Activated CD4-positive, alpha-beta memory T cell treated with anti-CD3 and anti-CD28 coated beads for 36 hours (primary cell): ENCODE measurements at regions not wholly inside any gene's neighbourhood (a gene's known extent, or its start where the extent isn't known, plus 50 kb on each side); places are given as distances from the start of the nearest gene placed in this dataset.
"Not testable (repeated sequence)": the region's sequence is repeated elsewhere in the genome, so short reads cannot be mapped to it uniquely, and the experiment has no call there.

ENCODE experiments used
- CTCF ChIA-PET: fragments of 350-600 bp; sonication (Branson Sonifier 250); formaldehyde crosslinking; loops from one replicate; lab custom pipeline; 2021; ENCODE audit warnings: antibody characterized with exemption, inconsistent platforms; lab: Charles Lee
- POLR2A ChIA-PET: fragments of 350-600 bp; sonication (Branson Sonifier 250); formaldehyde crosslinking; loops from one replicate; lab custom pipeline; 2021; ENCODE audit warnings: antibody characterized with exemption; lab: Charles Lee
- DNase-seq: peaks from one replicate; pipeline ENCODE4 v3.0.0-alpha.2; 2020
- H3K27ac Mint-ChIP-seq: one replicate; pipeline ENCODE4 v1.8.0; 2021; ENCODE audit warnings: mixed read lengths
- H3K27me3 Mint-ChIP-seq: one replicate; pipeline ENCODE4 v1.8.0; 2021; ENCODE audit warnings: mixed read lengths
- H3K36me3 Mint-ChIP-seq: one replicate; pipeline ENCODE4 v1.8.0; 2021; ENCODE audit warnings: mixed read lengths
- H3K4me1 Mint-ChIP-seq: one replicate; pipeline ENCODE4 v1.8.0; 2021; ENCODE audit warnings: low read depth, mixed read lengths
- H3K4me3 Mint-ChIP-seq: one replicate; pipeline ENCODE4 v1.8.0; 2021; ENCODE audit warnings: mild to moderate bottlenecking, mixed read lengths
- H3K9me3 Mint-ChIP-seq: one replicate; pipeline ENCODE4 v1.8.0; 2021; ENCODE audit warnings: mixed read lengths
- intact Hi-C: fragments of 100-400 bp; cut with micrococcal nuclease; formaldehyde crosslinking; loops from one replicate; pipeline ENCODE4 v1.15.1; 2023

DNA sequence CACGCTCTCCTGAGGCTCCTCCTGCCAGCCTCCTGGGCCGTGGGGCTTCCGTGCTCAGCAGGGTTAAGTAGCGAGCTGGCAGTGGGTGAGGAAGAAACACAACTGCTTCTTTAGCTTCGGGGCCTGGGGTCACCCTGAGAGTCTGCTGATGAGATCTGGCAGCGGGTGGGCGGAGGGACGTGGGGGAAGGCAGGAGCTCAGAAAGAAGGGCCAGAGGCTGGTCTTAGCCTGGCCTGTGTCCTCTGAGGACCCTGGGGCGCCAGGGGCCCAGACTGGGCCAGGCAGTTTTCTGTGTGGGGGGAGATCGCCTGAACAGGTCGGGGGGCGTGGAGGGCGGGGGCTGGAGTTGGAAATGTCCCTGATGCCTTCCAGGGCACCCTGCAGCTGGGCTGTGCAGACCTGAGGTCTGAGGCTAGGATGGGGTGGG is 97.8 kb upstream of the GSE1 start:
- no peaks in the 10 kb centered on the region for H3K4me1 Mint-ChIP-seq
- H3K36me3 Mint-ChIP-seq: no peaks in the 10 kb centered on the region
- H3K27ac Mint-ChIP-seq: no peak overlapping the region
- H3K9me3 Mint-ChIP-seq: no peaks in the 10 kb centered on the region
- no peak overlapping the region for H3K4me3 Mint-ChIP-seq
- no peak for DNase-seq
- CTCF ChIA-PET: no interaction called here
- intact Hi-C loops: no loop called here
- POLR2A ChIA-PET: no interaction called here
- H3K27me3 Mint-ChIP-seq: no peaks in the 10 kb centered on the region

DNA sequence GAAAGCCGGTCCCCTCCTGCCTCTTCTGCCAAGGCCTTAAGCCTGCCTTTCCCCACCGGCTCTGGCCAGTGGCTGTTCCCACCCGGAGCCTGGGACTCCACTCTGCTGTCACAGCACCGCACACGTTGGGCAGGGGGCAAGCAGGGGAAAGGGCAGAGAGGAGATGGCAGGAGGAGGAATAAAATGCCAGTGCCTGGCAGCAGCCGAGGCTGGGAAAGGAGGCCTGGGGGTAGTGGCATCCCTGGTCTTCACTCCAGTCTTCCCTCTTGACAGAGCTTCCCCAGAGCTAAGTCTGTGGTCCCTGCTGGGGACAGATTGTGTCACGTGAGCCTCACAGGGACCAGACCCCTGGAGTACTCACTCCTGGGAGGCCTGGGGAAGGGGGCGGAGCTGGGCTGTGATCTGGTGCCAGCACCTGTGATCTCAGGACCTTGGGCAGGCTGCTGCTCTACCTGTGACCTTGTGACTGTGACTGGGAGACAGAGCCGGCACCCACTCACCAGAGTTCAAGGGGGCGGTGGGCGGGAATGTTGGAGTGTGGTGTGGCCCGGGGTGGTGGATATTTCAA is 97.2 kb upstream of the GSE1 start:
- intact Hi-C loops: no loop called here
- Mint-ChIP-seq H3K4me1 (no peaks in the 10 kb centered on the region), H3K9me3 (no peaks in the 10 kb centered on the region), H3K27me3 (no peaks in the 10 kb centered on the region), H3K4me3 (no peak overlapping the region), H3K36me3 (no peaks in the 10 kb centered on the region), H3K27ac (no peak overlapping the region)
- no peak for DNase-seq
- ChIA-PET POLR2A (no interaction called here), CTCF (no interaction called here)

DNA sequence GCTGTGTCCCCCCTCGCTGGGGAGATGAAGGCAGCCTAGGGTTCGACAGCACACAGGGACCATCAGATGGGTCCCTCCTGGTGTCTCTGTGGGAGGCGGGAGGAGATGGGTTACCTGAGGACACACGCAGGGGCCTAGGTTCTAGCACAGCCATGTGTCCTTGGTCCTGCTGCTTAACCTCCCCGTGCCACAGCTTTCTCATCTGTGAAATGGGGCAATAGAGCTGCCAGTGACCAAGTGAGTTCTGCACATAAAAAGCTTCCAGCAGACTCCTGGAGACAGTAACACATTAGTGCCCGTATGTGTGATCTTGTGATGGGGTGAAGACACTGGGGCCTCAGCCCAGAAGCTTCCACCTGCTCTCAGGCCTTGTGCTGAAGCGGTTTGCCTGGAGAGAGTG is 96.0 kb upstream of the GSE1 start:
- H3K36me3 Mint-ChIP-seq: no peaks in the 10 kb centered on the region
- intact Hi-C loops: no loop called here
- POLR2A ChIA-PET: no interaction called here
- no peaks in the 10 kb centered on the region for H3K9me3 Mint-ChIP-seq
- H3K27ac Mint-ChIP-seq: no peak overlapping the region
- CTCF ChIA-PET: no interaction called here
- DNase-seq: no peak
- H3K27me3 Mint-ChIP-seq: no peaks in the 10 kb centered on the region
- H3K4me1 Mint-ChIP-seq: no peaks in the 10 kb centered on the region
- no peak overlapping the region for H3K4me3 Mint-ChIP-seq

DNA sequence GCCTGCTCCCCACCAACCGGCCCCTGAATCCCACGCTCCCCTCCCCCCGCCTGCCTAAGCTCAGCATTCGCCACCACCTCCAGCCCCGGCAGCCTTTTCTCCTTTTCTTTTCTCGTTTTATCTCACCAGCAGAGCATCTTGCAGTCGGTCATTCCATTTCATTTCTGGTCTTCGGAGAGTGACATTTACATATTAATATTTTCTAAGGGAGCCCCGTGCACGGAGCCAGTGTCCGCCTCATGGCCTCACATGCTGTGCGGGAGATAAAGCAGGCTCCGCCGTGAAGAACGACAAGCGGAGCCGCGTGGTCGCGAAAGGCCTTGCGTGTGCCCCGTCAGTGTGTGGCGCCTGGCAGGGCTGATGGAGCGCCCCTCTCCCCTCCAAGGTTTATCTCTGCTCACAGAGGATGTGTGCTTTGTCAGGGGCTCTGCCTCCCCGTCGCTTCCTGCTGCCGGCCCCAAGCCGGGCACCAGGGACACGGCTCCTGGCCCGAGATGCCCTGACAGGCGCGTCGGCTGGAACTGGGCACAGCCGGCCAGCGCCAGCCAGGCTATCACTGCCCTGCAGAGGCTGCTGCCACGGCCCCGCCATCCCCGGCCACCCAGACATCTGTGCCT is 95.5 kb upstream of the GSE1 start:
- H3K27ac Mint-ChIP-seq: no peak overlapping the region

DNA sequence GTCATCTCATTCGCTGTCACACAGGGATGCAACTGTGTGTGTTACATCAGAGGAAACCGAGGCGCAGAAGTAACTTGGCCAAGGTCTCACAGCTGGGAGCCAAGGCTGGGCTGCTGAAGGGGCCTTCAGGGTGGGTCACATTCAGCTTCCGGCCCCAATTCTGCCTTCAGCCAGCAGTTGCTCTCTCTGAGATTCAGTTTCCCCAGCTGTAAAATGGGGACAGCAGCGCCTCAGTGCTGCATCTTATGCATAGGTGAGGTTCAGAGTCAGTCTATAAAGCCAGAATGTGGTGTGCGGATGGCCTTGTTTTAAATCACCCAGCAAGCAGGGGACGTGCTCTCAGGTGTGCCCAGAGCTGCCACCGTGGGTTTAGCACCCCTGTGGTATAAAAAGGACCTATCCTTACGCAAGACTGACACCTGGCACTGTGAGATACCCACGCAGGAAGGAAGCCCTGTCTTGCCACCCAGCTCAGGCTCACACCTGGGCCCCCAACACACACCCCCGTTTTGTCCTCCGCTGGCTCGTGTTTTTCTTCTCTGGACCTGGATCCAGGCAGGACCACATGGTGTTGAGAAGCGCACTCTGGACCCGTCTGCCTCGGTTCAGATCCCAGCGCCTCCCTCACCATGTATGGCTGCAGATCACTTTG is 94.6 kb upstream of the GSE1 start:
- POLR2A ChIA-PET: no interaction called here
- H3K4me1 Mint-ChIP-seq: no peaks in the 10 kb centered on the region
- DNase-seq: no peak
- CTCF ChIA-PET: no interaction called here
- no peak overlapping the region for H3K4me3 Mint-ChIP-seq
- no peaks in the 10 kb centered on the region for H3K27me3 Mint-ChIP-seq
- no peaks in the 10 kb centered on the region for H3K36me3 Mint-ChIP-seq
- no peak overlapping the region for H3K27ac Mint-ChIP-seq
- intact Hi-C loops: no loop called here
- H3K9me3 Mint-ChIP-seq: no peaks in the 10 kb centered on the region

More for the DNA sequence above, 95.5 kb upstream of the GSE1 start:
- ChIA-PET CTCF (no interaction called here), POLR2A (no interaction called here)
- Mint-ChIP-seq H3K9me3 (no peaks in the 10 kb centered on the region), H3K27me3 (no peaks in the 10 kb centered on the region), H3K4me3 (no peak overlapping the region), H3K36me3 (no peaks in the 10 kb centered on the region), H3K4me1 (no peaks in the 10 kb centered on the region)
- intact Hi-C loops: no loop called here
- no peak for DNase-seq

DNA sequence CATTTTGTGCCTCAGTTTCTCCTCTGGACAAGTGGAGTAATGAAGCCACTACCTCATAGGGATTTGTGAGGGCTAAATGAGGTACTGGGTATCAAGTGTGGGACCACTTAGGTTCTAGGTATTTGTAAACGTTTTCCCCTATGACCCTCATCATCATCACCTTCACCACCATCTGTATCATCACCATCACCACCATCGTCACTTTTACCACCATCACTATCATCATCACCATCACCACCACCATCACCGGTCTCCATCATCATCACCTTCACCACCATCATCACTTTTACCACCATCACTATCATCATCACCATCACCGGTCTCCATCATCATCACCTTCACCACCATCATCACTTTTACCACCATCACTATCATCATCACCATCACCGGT is 94.1 kb upstream of the GSE1 start:
- H3K27me3 Mint-ChIP-seq, H3K36me3 Mint-ChIP-seq, H3K4me1 Mint-ChIP-seq, intact Hi-C loops, H3K9me3 Mint-ChIP-seq, CTCF ChIA-PET, DNase-seq, H3K27ac Mint-ChIP-seq, H3K4me3 Mint-ChIP-seq, POLR2A ChIA-PET: not testable (repeated sequence)

DNA sequence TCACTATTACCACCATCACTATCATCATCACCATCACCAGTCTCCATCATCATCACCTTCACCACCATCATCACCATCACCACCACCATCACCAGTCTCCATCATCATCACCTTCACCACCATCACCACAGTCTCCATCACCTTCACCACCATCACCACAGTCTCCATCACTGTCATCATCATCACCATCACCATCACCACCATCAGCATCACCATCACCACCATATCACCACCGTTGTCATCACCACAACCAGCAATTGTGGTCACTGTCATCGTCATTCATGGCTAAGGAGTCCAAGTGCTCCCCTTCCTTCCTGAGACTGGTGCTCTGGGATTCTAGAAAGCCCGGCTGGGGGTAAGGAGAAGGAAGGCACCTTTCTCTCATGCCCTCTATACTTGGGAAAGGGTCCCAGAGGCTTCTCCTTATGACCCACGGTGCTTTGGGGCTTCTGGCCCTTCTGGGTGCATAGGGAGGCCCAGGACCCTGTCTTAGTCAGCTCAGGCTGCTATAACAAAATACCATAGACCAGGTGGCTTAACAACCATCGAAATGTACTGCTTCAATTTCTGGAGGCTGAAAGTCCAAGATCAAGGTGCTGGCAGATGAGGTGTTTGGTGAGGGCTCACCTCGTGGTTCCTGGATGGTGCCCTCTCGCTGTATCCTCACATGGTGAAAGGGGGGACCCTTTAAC is 93.4 kb upstream of the GSE1 start:
- Mint-ChIP-seq H3K9me3 (no peaks in the 10 kb centered on the region), H3K27ac (no peak overlapping the region), H3K36me3 (no peaks in the 10 kb centered on the region), H3K27me3 (no peaks in the 10 kb centered on the region), H3K4me1 (no peaks in the 10 kb centered on the region), H3K4me3 (no peak overlapping the region)
- POLR2A ChIA-PET: no interaction called here
- DNase-seq: peak; percentile 15
- intact Hi-C loops: no loop called here
- CTCF ChIA-PET: no interaction called here

DNA sequence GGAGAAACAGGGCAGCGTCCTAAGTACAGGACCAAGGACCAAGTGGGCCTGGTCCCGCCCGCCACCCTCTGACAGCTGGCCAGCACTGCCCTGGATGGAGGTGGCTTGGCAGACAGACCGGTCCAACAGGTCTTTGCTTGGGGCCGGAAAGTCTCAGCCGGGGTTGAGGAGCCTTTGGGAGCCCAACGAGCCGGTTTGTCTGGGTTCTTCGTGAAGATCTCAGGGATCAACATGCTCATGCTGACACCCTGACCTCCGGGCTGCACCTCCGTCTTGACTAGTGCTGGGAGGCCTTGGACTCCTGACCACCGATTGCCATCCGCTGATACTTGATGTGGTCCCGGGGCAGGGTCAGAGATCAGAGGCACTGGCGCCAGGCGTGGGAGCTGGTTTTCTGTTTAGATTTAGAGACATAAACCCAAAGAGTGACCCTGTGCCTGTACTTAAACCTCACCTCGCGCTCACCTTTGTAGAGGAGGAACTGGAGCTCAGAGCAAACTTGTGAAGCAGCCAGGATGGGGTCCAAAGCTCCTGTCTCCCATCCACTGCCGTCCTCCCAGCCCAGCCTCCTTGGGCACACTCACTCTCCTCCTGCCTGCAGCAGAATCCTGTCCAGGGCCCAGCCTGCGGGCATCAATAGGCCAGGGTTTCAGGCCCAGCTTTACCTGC is 92.1 kb upstream of the GSE1 start:
- Mint-ChIP-seq H3K4me1 (no peaks in the 10 kb centered on the region), H3K36me3 (no peaks in the 10 kb centered on the region), H3K4me3 (no peak overlapping the region), H3K27me3 (no peaks in the 10 kb centered on the region), H3K27ac (no peak overlapping the region), H3K9me3 (no peaks in the 10 kb centered on the region)
- ChIA-PET POLR2A (no interaction called here), CTCF (no interaction called here)
- intact Hi-C loops: no loop called here
- no peak for DNase-seq

DNA sequence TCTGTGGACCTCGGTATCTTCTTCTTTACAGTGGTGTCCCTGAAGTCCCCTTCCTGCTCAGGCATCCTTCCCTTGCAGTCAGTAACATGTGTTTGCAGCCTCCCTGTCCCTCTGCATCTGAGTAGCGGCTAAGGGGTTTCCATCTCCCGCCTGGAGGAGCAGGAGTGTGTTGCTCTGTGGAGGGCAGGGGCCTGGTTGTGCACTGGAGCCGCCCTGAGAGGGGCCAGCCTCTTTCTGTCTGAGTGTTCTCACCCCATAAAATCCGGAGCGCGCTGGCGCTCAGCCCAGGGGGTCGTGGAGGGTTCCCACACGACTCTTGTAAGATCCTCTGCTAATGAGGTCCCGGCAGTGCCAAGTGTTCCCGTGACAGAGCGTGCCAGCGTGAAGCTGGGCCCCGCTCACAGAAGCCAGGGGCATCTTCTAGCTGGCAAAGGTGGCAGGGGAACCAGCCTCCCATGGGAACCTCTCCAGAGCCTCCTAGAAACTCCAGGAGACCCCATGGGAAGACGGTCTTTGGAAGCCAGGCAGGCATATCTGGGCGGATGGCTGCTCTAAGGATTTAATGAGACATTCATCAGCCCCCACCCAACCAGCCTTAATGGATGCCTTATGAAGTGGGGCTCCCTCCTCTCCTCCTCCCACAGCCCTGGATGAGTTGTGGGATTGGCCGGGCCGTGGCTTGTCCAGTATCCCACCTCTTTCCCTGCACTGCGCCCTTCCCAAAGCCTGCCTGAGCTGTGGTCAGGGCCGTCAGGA is 91.4 kb upstream of the GSE1 start:
- H3K27ac Mint-ChIP-seq: no peak overlapping the region
- no peak overlapping the region for H3K4me3 Mint-ChIP-seq
- ChIA-PET POLR2A (no interaction called here), CTCF (no interaction called here)
- no peaks in the 10 kb centered on the region for H3K9me3 Mint-ChIP-seq
- intact Hi-C loops: no loop called here
- H3K4me1 Mint-ChIP-seq: no peaks in the 10 kb centered on the region
- no peaks in the 10 kb centered on the region for H3K27me3 Mint-ChIP-seq
- H3K36me3 Mint-ChIP-seq: no peaks in the 10 kb centered on the region
- DNase-seq: no peak

DNA sequence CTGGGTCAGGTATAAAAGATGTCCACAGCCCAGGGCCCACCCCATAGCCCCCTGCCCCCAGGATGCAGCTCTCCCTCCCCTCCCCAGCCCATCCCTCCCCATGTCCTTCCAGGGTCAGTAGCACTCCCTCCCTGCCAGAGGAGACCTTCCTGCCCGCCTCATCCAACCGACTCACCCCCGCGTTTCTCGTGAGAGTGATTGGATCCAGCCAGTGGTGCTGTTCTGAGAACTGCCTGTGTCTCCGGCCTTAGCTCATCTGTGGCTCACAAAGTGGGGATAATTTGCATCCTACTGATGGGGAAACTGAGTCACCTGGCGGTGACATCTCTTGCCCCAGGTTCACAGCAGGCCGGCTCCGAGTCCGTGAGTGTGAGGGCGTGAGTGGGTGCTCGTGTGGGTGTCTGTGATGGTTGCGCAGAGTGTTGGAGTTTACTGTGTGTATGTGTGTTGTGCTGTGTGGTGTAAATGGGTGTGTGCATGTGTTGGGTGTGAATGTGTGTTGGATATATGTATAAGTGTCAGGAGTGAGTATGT is 90.7 kb upstream of the GSE1 start:
- no peaks in the 10 kb centered on the region for H3K36me3 Mint-ChIP-seq
- H3K4me3 Mint-ChIP-seq: no peak overlapping the region
- H3K27ac Mint-ChIP-seq: no peak overlapping the region
- intact Hi-C loops: no loop called here
- POLR2A ChIA-PET: no interaction called here
- no peak for DNase-seq
- no peaks in the 10 kb centered on the region for H3K4me1 Mint-ChIP-seq
- no peaks in the 10 kb centered on the region for H3K9me3 Mint-ChIP-seq
- no peaks in the 10 kb centered on the region for H3K27me3 Mint-ChIP-seq
- CTCF ChIA-PET: no interaction called here

DNA sequence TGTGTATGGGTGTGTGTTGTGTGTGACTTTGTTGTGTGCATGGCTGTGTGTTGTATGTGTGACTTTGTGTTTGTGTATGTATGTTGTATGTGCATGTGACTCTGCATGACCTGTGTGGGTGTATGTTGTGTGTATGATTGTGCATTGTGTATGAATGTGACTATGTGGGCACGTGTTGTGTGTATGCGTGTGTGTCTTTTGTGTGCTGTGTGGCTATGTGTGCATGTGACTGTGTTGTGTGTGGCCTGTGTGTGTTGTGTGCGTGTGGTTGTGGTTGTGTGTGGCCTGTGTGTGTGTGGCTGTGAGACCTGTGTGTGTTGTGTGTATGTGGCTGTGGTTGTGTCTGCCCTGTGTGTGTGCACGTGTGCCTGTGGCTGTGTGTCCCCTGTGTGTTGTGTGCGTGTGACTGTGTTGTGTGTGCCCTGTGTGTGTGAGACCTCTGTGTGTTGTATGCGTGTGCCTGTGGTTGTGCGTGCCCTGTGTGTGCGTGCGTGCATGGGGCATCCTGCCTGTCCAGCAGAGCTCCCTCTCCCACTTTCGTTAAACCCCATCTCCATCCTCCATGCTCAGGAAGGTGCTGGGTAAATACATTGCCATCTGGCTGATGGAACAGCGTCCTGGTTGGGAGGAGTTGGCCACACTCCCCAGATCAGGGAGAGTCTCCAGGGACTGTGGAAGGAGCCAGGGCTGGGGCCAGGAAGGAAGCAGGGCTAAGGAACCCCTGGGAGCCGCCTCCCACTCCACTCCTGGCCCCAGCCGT is 90.1 kb upstream of the GSE1 start:
- H3K27ac Mint-ChIP-seq: no peak overlapping the region
- CTCF ChIA-PET: no interaction called here
- POLR2A ChIA-PET: no interaction called here

More for the DNA sequence above, 90.1 kb upstream of the GSE1 start:
- H3K4me1 Mint-ChIP-seq: no peaks in the 10 kb centered on the region
- no peaks in the 10 kb centered on the region for H3K9me3 Mint-ChIP-seq
- intact Hi-C loops: no loop called here
- H3K4me3 Mint-ChIP-seq: no peak overlapping the region
- H3K36me3 Mint-ChIP-seq: no peaks in the 10 kb centered on the region
- H3K27me3 Mint-ChIP-seq: peaks cover 2% of the 10 kb centered on the region
- DNase-seq: no peak
